ENCODE measurements at regions not wholly inside any gene's neighbourhood (a gene's known extent, or its start where the extent isn't known, plus 50 kb on each side); places are given as distances from the start of the nearest gene placed in this dataset.

DNA sequence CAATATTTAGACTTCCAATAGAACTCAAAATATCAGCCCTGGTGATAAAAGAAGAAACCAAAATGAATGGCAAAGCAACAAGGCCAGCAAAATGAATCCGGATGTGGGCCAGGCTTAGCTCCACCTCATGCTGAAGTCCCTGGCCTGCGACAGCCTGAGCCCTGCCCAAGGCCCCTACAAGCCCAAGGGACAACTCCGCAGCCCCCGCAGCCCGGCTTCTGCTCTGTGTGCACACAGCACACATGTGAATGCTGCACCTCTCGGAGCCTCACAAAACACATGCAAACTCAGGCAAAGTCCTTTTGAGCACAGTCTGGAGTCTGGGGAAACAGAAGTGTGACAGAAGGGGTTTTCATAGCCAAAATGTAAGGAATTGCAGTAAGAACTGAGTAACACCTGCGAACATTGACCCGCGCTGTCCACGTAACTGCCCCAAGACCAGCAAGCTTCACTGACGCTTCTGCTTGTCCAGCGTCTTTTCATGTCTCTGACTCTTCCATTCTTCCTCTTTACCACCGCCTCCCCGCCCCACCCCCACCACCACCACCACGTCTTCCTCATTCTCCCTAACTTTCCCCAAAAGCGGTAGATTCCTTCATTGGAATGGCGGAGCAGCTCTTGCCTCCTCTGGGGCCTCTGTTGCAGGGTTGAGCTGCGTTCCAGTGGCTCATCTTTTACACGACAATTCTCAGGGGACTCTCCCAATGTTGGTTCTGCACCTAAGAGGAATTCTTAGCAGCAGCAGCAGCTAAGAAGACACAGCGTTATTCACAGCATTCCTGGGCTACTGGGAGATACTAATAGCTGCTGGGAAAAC is 136.4 kb upstream of the COPS8 start:
- no peak for DNase-seq (ENCODE audit: low read depth)

GRCh38 chr2:236951830-236952475 is 133.7 kb upstream of the COPS8 start:
- no peak for DNase-seq (ENCODE audit: low read depth)

GRCh38 chr2:236954641-236955040 is 131.0 kb upstream of the COPS8 start:
- DNase-seq (ENCODE audit: low read depth), result no peak

GRCh38 chr2:236955521-236956030 is 130.1 kb upstream of the COPS8 start:
- peak; percentile 16 for DNase-seq (ENCODE audit: low read depth)

DNA sequence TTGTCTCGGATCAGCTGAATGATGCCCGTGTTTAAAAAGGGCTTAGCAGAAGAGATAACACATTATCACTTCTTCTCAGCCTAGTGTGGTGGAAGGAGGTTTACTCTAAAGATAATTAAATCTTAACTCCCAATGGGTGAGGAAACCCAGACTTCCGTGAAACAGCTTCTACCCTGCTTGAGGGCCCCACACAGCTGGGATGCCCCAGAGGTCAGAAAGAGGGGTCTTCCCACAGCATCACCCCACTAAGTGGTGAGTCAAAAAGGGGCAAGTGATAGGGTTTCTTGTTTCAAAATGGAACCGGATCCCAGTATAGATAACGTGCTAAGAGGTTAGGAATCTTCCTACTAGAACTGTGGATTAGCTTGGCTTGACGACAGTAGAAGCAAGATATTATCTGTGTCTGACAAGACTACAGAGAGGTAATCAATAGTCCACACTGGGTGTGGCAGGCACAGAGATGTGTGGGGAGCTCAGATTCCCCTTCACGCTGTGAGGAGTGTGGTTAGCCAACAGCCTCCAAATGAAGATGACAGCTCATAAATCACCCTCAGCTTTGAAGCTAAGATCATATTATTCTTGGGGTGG is 129.6 kb upstream of the COPS8 start:
- peak; percentile 9 for DNase-seq (ENCODE audit: low read depth)

GRCh38 chr2:236956641-236957040 is 129.0 kb upstream of the COPS8 start:
- no peak for DNase-seq (ENCODE audit: low read depth)

DNA sequence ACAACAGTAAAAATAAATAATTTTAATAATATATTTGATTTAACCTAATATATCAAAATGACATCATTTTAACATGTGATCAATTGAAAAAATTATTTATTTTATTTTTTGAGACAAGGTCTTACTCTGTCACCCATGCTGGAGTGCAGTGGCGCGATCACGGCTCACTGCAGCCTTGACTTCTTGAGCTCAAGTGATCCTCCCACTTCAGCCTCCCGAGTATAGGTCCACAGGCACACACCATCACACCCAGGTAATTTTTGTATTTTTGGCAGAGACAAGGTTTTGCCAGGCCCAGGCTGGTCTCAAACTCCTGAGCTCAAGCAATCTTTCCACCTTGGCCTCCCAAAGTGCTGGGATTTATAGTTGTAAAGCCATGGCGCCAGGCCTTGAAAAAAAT is 126.7 kb upstream of the COPS8 start:
- DNase-seq (ENCODE audit: low read depth), result no peak

- DNase-seq (ENCODE audit: low read depth), result no peak
Measured at GRCh38 chr2:236959876-236960275, 125.8 kb upstream of the COPS8 start.

DNA sequence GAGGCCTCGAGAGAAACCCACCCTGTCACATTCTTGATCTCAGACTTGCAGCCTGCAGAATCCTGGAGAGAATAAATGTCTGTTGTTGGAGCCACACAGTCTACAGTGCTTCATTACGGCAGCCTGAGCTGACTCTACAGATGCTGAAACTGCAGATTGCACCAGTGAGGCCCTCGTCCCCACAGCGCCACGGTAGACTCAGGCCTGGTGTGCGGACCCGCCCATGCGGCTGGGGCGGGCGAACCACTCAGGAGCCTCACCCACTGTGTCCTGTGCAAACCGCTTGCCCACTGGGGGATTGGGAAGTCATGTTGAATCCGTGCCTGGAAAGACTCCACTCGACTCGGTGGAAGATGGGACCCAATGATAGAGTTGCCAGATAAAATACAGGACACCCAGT is 125.2 kb upstream of the COPS8 start:
- DNase-seq (ENCODE audit: low read depth), result no peak

GRCh38 chr2:236962816-236963215 is 122.9 kb upstream of the COPS8 start:
- DNase-seq (ENCODE audit: low read depth), result no peak

GRCh38 chr2:236963631-236964182 is 122.0 kb upstream of the COPS8 start:
- DNase-seq (ENCODE audit: low read depth), result no peak

- no peak for DNase-seq (ENCODE audit: low read depth)
Measured at GRCh38 chr2:236964291-236964690, 121.4 kb upstream of the COPS8 start.

DNA sequence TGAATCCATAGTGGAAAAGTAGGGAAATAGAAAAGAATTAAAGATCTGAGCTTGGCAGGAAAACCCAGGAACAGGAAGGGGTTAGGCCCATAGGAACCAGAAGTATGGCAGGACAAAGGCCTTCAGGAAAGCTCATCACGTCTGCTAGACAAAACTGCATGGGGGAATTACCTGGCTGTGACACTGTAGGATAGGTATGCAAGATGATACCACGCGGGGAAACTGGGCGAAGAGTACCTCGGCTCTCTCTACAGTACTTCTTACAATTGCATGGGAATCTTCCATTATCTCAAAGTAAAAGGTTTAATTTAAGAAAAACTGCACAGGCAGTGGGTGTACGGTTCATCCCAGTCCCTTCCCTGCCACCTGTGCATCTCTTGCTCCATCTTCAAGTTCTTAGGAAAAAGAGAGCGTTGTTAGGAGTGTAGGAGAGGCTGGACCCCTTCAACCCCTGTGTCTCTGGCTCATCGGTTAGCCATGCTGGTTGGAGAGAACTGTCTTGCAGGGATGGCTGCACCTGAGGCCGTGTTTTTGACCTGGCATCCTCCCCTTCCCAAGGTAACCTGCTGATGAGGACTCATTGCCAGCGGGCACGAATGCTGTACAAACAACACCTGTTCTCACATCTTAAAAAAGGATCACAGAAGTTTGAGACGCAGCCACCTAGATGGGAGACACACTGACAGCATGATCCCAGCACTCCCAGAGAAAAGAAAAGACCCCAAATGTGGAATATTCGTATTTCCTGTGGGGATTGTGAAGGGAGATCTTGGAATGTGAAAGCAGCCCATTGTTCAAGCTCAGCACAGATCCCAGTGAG is 120.5 kb upstream of the COPS8 start:
- no peak for DNase-seq (ENCODE audit: low read depth)

- DNase-seq (ENCODE audit: low read depth), result no peak
Measured at GRCh38 chr2:236965841-236966096, 119.9 kb upstream of the COPS8 start.

- peak; percentile 7 for DNase-seq (ENCODE audit: low read depth)
Measured at GRCh38 chr2:236967499-236967783, 118.2 kb upstream of the COPS8 start.

- DNase-seq (ENCODE audit: low read depth), result no peak
Measured at GRCh38 chr2:236968101-236968879, 117.4 kb upstream of the COPS8 start.

DNA sequence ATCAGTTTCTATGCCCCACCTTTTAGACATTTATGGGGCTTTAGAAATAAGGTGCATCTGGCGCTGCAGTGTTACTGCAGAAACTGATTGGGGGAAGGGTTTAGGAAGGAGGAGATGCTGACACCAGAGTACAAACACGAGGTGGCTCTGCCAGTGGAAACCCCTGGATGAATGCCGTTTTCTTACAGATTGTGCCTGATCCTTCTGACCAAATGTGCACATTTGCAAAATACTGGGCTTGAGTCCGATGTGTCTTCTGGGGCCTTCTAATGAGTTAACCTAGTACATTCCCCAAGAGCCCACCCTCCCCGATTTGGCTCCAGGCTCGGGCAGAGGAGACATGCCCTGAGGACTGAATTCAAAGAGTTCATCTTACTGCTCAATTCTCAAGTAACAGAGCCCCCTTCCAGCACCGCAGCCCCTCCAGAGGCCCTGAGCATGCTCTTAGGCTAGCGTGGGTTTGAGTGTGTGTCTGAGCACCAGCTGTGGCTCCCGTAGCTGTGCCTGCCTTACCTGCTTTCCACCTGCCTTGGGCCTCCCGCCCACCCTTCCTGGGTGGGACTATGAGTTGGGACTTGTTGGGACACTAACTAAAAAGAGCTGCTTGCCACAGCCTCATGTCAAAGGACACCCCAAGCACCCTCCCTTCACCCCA is 116.7 kb upstream of the COPS8 start:
- no peak for DNase-seq (ENCODE audit: low read depth)

GRCh38 chr2:236969767-236970655 is 115.7 kb upstream of the COPS8 start:
- no peak for DNase-seq (ENCODE audit: low read depth)

GRCh38 chr2:236970656-236971010 is 115.1 kb upstream of the COPS8 start:
- no peak for DNase-seq (ENCODE audit: low read depth)
